HepG2 (cell line): ENCODE measurements at regions not wholly inside any gene's neighbourhood (a gene's known extent, or its start where the extent isn't known, plus 50 kb on each side); places are given as distances from the start of the nearest gene placed in this dataset.

Experiments
- ATAC-seq: fragments of 200-7000 bp; cut with Tn5 transposase; 3 replicates; pipeline ENCODE4 v1.9.1; 2020; ENCODE audit warnings: mild to moderate bottlenecking, moderate library complexity
- BruUV-seq: library from RNA; stranded (reverse); fragments of 400-500 nt; replicated peaks from 2 replicates; lab custom pipeline; 2021; lab: Mats Ljungman, UMichigan
- CTCF ChIA-PET: fragments of 300-600 bp; formaldehyde crosslinking; extraction: SDS; loops from one replicate; lab custom pipeline; 2021; ENCODE audit warnings: low total read pairs, inconsistent platforms, low intra/inter-chr PET ratio; lab: Yijun Ruan, JAX
- POLR2A ChIA-PET: fragments of 350-600 bp; sonication (Branson Sonifier 250); formaldehyde crosslinking; loops from one replicate; lab custom pipeline; 2020; ENCODE audit warnings: antibody characterized with exemption, inconsistent platforms; lab: Yijun Ruan, JAX
- DNase-seq: peaks from one replicate; pipeline ENCODE4 v3.0.0-alpha.2; 2015; ENCODE audit warnings: low spot score
- FAIRE-seq: peaks from 3 replicates; lab custom pipeline; 2011; peaks lifted over from hg19 to GRCh38; lab: Jason Lieb, UNC
- H2AFZ ChIP-seq: one replicate; pipeline ENCODE4 v1.6.1; 2011; ENCODE audit warnings: low read length, inconsistent platforms
- H3K27ac ChIP-seq: fragments of 300-600 bp; 3 replicates; pipeline ENCODE4 v1.8.0; 2011; ENCODE audit warnings: mixed run types, mild to moderate bottlenecking, mixed read lengths, low read length, inconsistent platforms; ENCODE audit not compliant: insufficient read depth; ENCODE audit errors: extremely low read length
- H3K27me3 ChIP-seq, 2 experiments: fragments of 200-600 bp in 1 of 2; 2 replicates in 1 of 2; 3 replicates in 1 of 2; pipeline versions ENCODE4 v1.6.0 to v1.8.0; 2011; ENCODE audit warnings: low read length in 2 of 2, mild to moderate bottlenecking in 2 of 2, moderate library complexity in 2 of 2, inconsistent platforms in 1 of 2; ENCODE audit not compliant: insufficient read depth in 2 of 2, control insufficient read depth in 1 of 2
- H3K36me3 ChIP-seq, 2 experiments: fragments of 200-600 bp in 1 of 2; replicated peaks in 1 of 2; 2 replicates in 1 of 2; 3 replicates in 1 of 2; pipeline versions ENCODE4 v1.5.1 to v1.8.0; 2011; ENCODE audit warnings: low read length in 2 of 2, inconsistent platforms in 1 of 2; ENCODE audit not compliant: insufficient read depth in 2 of 2, control insufficient read depth in 1 of 2
- H3K4me1 ChIP-seq: 2 replicates; pipeline ENCODE4 v1.5.1; 2012; ENCODE audit warnings: low read length, inconsistent platforms; ENCODE audit not compliant: insufficient read depth
- H3K4me2 ChIP-seq: 2 replicates; pipeline ENCODE4 v1.6.0; 2011; ENCODE audit warnings: low read depth, low read length, inconsistent platforms
- H3K4me3 ChIP-seq, 3 experiments: fragments of 200-600 bp in 1 of 3; sonication (generic), shearing (Covaris generic) in 1 of 3; replicated peaks in 1 of 3; 2 replicates each; pipeline ENCODE4 v1.5.1; 2011 to 2016; ENCODE audit warnings: low read length in 3 of 3, inconsistent platforms in 2 of 3, low read depth in 2 of 3, mild to moderate bottlenecking in 2 of 3, control low read depth in 1 of 3, mixed read lengths in 1 of 3; ENCODE audit not compliant: insufficient read depth in 1 of 3
- H3K79me2 ChIP-seq: one replicate; pipeline ENCODE4 v1.6.1; 2011; ENCODE audit warnings: low read length, inconsistent platforms; ENCODE audit not compliant: insufficient read depth
- H3K9ac ChIP-seq: 2 replicates; pipeline ENCODE4 v1.6.0; 2011; ENCODE audit warnings: mild to moderate bottlenecking, low read depth, low read length, inconsistent platforms; ENCODE audit not compliant: insufficient read depth
- H3K9me3 ChIP-seq: 2 replicates; pipeline ENCODE4 v1.5.1; 2012; ENCODE audit warnings: mild to moderate bottlenecking, low read length
- H4K20me1 ChIP-seq: 2 replicates; pipeline ENCODE4 v1.6.0; 2011; ENCODE audit warnings: inconsistent platforms, mild to moderate bottlenecking, low read length, moderate library complexity; ENCODE audit not compliant: insufficient read depth
- CREB1 ChIP-seq, 2 experiments: fragments of 450-650 bp in 1 of 2; IDR thresholded peaks; 2 replicates each; pipeline ENCODE4 v1.6.1; 2016 to 2017; ENCODE audit warnings: control low read depth in 1 of 2, mild to moderate bottlenecking in 1 of 2, missing compliant biosample characterization in 1 of 2, missing genetic modification characterization in 1 of 2
- ISX ChIP-seq: sonication (generic); formaldehyde crosslinking; conservative IDR thresholded peaks from 2 replicates; pipeline ENCODE4 v1.5.0; 2020; ENCODE audit warnings: missing genetic modification reagents
- MXI1 ChIP-seq: IDR thresholded peaks from 3 replicates; pipeline ENCODE4 v1.6.1; 2012; ENCODE audit warnings: low read depth, low read length, inconsistent platforms, borderline replicate concordance
- PHF21A ChIP-seq: sonication (generic); formaldehyde crosslinking; IDR thresholded peaks from 2 replicates; pipeline ENCODE4 v1.5.0; 2020; ENCODE audit warnings: mild to moderate bottlenecking, missing genetic modification reagents
- REXO4 ChIP-seq: sonication (generic); formaldehyde crosslinking; IDR thresholded peaks from 2 replicates; pipeline ENCODE4 v1.8.0; 2022; ENCODE audit warnings: missing genetic modification reagents, mild to moderate bottlenecking, borderline replicate concordance
- TBX2 ChIP-seq: sonication (generic); formaldehyde crosslinking; IDR thresholded peaks from 2 replicates; pipeline ENCODE4 v1.5.0; 2020; ENCODE audit warnings: missing genetic modification reagents, mild to moderate bottlenecking, borderline replicate concordance
- ZZZ3 ChIP-seq: sonication (generic); formaldehyde crosslinking; IDR thresholded peaks from 2 replicates; pipeline ENCODE4 v1.4.0; 2020; ENCODE audit warnings: missing genetic modification reagents, mild to moderate bottlenecking, borderline replicate concordance
- WGBS: methylation state at CpG from one replicate; pipeline ENCODE4 v1.1.6; 2017; ENCODE audit warnings: low lambda C conversion rate; 5-methylcytosine and 5-hydroxymethylcytosine counted together
- in situ Hi-C: cut with HindIII; loops from 2 replicates; pipeline ENCODE4 v1.10.0; 2017; ENCODE audit warnings: low pct_unique_long_range_greater_than_20kb; ENCODE audit not compliant: extremely low pct_ligation_motif_present
- intact Hi-C: fragments of 100-400 bp; cut with micrococcal nuclease; formaldehyde crosslinking; loops from one replicate; pipeline ENCODE4 v1.10.0; 2022; ENCODE audit not compliant: unreplicated experiment
- TF ChIP-seq, protein P1 (sequence below): sonication (generic); formaldehyde crosslinking; IDR thresholded peaks from one replicate; pipeline ENCODE4 v1.5.1; 2020; ENCODE audit warnings: mild to moderate bottlenecking, missing genetic modification reagents; ENCODE audit errors: not compliant biosample characterization
- TF ChIP-seq, protein P2 (sequence below): sonication (generic); formaldehyde crosslinking; IDR thresholded peaks from 2 replicates; pipeline ENCODE4 v1.8.0; 2022; ENCODE audit warnings: mild to moderate bottlenecking, missing genetic modification reagents

DNA sequence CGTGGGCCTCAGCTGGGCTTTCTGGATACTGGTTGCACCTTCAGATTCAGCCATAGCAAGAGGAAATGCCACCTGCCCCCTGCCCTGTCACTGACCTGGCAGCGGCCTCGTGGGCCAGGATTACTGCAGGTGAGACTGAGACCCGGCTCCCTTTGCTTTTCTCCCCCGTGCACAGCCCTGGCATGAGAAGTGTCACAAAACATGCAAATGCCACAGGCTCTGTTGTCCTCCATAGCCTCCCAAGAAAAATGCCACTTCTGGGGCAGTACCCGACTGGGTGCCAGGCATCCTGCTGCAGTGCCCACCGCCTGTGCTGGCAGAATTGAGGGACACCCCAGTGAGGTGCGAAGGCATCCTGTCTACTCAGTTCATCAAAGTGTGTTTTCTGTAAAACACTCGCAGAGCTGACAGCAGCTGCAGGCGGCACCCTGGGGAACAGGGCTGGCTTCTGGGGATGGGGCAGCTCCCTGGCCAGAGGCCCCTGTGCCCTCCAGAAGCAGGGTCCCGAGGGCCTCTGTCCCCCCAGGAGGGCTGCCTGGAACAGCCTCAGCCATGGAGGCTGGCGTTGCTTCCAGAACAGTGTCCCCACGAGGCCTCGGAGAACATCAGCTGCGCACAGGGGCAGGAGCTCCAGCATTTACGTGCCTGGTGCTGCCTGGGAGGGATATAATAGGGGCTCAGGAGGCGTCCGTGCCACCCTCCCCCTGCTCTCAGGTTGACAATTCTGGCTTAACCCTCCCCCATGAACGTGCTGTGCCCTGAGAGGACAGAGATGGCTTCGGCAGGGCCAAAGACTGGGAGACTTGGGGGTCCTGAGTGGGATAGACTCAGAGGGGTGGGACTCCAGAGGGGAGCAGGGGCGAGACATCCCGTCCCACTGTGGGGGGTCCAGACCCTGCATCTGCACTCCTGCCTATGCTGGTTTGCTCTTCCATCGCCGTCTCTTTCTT lies 99.5 kb upstream of the NKX1-1 start:
- peaks cover 7 to 43% of the 10 kb centered on the region in 2 experiments; a peak in 4 of 5 replicates for H3K27me3 ChIP-seq
- CTCF ChIA-PET = no interaction called here
- no peak for DNase-seq
- no peak overlapping the region for H3K4me3 ChIP-seq
- TF ChIP-seq REXO4 (CRISPR knock-in tag) (no peak), TBX2 (CRISPR knock-in tag) (no peak), ZZZ3 (no peak), MXI1 (no peak), PHF21A (CRISPR knock-in tag) (no peak), ISX (CRISPR knock-in tag) (no peak), CREB1 (IDR thresholded peaks at IDR 0.05) (no peak), CREB1 (CRISPR knock-in tag; IDR thresholded peaks at IDR 0.05) (no peak)
- TF ChIP-seq, protein P1, sequence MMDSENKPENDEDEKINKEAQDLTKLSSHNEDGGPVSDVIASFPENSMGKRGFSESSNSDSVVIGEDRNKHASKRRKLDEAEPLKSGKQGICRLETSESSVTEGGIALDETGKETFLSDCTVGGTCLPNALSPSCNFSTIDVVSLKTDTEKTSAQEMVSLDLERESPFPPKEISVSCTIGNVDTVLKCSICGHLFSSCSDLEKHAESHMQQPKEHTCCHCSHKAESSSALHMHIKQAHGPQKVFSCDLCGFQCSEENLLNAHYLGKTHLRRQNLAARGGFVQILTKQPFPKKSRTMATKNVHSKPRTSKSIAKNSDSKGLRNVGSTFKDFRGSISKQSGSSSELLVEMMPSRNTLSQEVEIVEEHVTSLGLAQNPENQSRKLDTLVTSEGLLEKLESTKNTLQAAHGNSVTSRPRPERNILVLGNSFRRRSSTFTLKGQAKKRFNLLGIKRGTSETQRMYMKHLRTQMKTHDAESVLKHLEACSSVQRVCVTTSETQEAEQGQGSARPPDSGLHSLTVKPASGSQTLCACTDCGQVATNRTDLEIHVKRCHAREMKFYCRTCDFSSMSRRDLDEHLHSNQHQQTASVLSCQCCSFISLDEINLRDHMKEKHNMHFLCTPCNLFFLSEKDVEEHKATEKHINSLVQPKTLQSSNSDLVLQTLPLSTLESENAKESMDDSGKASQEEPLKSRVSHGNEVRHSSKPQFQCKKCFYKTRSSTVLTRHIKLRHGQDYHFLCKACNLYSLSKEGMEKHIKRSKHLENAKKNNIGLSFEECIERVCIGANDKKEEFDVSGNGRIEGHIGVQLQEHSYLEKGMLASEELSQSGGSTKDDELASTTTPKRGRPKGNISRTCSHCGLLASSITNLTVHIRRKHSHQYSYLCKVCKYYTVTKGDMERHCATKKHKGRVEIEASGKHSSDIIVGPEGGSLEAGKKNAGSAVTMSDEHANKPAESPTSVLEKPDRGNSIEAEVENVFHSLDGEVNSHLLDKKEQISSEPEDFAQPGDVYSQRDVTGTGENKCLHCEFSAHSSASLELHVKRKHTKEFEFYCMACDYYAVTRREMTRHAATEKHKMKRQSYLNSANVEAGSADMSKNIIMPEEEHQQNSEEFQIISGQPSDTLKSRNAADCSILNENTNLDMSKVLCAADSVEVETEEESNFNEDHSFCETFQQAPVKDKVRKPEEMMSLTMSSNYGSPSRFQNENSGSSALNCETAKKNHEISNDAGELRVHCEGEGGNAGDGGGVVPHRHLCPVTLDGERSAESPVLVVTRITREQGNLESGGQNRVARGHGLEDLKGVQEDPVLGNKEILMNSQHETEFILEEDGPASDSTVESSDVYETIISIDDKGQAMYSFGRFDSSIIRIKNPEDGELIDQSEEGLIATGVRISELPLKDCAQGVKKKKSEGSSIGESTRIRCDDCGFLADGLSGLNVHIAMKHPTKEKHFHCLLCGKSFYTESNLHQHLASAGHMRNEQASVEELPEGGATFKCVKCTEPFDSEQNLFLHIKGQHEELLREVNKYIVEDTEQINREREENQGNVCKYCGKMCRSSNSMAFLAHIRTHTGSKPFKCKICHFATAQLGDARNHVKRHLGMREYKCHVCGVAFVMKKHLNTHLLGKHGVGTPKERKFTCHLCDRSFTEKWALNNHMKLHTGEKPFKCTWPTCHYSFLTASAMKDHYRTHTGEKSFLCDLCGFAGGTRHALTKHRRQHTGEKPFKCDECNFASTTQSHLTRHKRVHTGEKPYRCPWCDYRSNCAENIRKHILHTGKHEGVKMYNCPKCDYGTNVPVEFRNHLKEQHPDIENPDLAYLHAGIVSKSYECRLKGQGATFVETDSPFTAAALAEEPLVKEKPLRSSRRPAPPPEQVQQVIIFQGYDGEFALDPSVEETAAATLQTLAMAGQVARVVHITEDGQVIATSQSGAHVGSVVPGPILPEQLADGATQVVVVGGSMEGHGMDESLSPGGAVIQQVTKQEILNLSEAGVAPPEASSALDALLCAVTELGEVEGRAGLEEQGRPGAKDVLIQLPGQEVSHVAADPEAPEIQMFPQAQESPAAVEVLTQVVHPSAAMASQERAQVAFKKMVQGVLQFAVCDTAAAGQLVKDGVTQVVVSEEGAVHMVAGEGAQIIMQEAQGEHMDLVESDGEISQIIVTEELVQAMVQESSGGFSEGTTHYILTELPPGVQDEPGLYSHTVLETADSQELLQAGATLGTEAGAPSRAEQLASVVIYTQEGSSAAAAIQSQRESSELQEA (CRISPR knock-in tag) = no peak
- TF ChIP-seq, protein P2, sequence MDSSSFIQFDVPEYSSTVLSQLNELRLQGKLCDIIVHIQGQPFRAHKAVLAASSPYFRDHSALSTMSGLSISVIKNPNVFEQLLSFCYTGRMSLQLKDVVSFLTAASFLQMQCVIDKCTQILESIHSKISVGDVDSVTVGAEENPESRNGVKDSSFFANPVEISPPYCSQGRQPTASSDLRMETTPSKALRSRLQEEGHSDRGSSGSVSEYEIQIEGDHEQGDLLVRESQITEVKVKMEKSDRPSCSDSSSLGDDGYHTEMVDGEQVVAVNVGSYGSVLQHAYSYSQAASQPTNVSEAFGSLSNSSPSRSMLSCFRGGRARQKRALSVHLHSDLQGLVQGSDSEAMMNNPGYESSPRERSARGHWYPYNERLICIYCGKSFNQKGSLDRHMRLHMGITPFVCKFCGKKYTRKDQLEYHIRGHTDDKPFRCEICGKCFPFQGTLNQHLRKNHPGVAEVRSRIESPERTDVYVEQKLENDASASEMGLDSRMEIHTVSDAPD (CRISPR knock-in tag) = no peak
- H3K9me3 ChIP-seq = no peaks in the 10 kb centered on the region
- no TSS peak for BruUV-seq
- WGBS = 4% methylated on average over 13 of the region's 24 CpGs
- H3K27ac ChIP-seq = no peak overlapping the region
- in situ Hi-C loops (no loop called here), intact Hi-C loops (no loop called here)
- H3K4me2 ChIP-seq = no peak overlapping the region
- H3K36me3 ChIP-seq = no peaks in the 10 kb centered on the region
- POLR2A ChIA-PET = no interaction called here
- no peaks in the 10 kb centered on the region for H3K79me2 ChIP-seq
- H4K20me1 ChIP-seq = no peaks in the 10 kb centered on the region
- no peak overlapping the region for H2AFZ ChIP-seq
- no peak for FAIRE-seq
- H3K4me1 ChIP-seq = peaks cover 8% of the 10 kb centered on the region; the same call in 1 of the 2 replicates
- no peak for ATAC-seq
- H3K9ac ChIP-seq = no peak overlapping the region
